Nephron progenitor cell (in vitro differentiated cells): ENCODE measurements at regions not wholly inside any gene's neighbourhood (a gene's known extent, or its start where the extent isn't known, plus 50 kb on each side); places are given as distances from the start of the nearest gene placed in this dataset.
"Not testable (repeated sequence)": the region's sequence is repeated elsewhere in the genome, so short reads cannot be mapped to it uniquely, and the experiment has no call there.

Experiments
- DNase-seq: peaks from one replicate; pipeline ENCODE4 v3.0.0; 2021
- H3K27ac Mint-ChIP-seq: 2 replicates; pipeline ENCODE4 v1.8.0; 2021; ENCODE audit warnings: mild to moderate bottlenecking, moderate library complexity, mixed read lengths
- H3K27me3 Mint-ChIP-seq: 2 replicates; pipeline ENCODE4 v1.8.0; 2021; ENCODE audit warnings: mild to moderate bottlenecking, low read depth, mixed read lengths; ENCODE audit not compliant: poor library complexity
- H3K36me3 Mint-ChIP-seq: 2 replicates; pipeline ENCODE4 v1.8.0; 2021; ENCODE audit warnings: low read depth, mixed read lengths
- H3K4me1 Mint-ChIP-seq: 2 replicates; pipeline ENCODE4 v1.8.0; 2021; ENCODE audit warnings: mixed read lengths
- H3K4me3 Mint-ChIP-seq: 2 replicates; pipeline ENCODE4 v1.8.0; 2021; ENCODE audit warnings: mild to moderate bottlenecking, moderate library complexity, mixed read lengths
- H3K9me3 Mint-ChIP-seq: 2 replicates; pipeline ENCODE4 v1.8.0; 2021; ENCODE audit warnings: mild to moderate bottlenecking, moderate library complexity, mixed read lengths
- CTCF ChIP-seq: fragments of 200-600 bp; sonication (generic); IDR thresholded peaks from 2 replicates; pipeline ENCODE4 v1.5.0; 2021; ENCODE audit warnings: antibody characterized with exemption

- H3K4me3 Mint-ChIP-seq = no peak overlapping the region
- no peak overlapping the region for H3K27ac Mint-ChIP-seq
- DNase-seq = no peak
- no peaks in the 10 kb centered on the region for H3K9me3 Mint-ChIP-seq
- no peaks in the 10 kb centered on the region for H3K36me3 Mint-ChIP-seq
- H3K27me3 Mint-ChIP-seq = peaks cover 20% of the 10 kb centered on the region
- TF ChIP-seq CTCF = no peak
- peaks cover 85% of the 10 kb centered on the region for H3K4me1 Mint-ChIP-seq
Observed at GRCh38 chr11:126136507-126136906, 73.8 kb upstream of the CDON start.

- Mint-ChIP-seq H3K4me1 (peaks cover 78% of the 10 kb centered on the region), H3K36me3 (no peaks in the 10 kb centered on the region), H3K27ac (peak overlapping the region; percentile 36), H3K9me3 (no peaks in the 10 kb centered on the region), H3K27me3 (peaks cover 20% of the 10 kb centered on the region), H3K4me3 (no peak overlapping the region)
- no peak for TF ChIP-seq CTCF
- no peak for DNase-seq
Observed at GRCh38 chr11:126135235-126136176, 72.8 kb upstream of the CDON start.

- no peak for DNase-seq
- Mint-ChIP-seq H3K9me3 (no peaks in the 10 kb centered on the region), H3K27me3 (peaks cover 18% of the 10 kb centered on the region), H3K4me3 (no peak overlapping the region), H3K36me3 (no peaks in the 10 kb centered on the region), H3K27ac (no peak overlapping the region), H3K4me1 (peaks cover 76% of the 10 kb centered on the region)
- TF ChIP-seq CTCF = no peak
Observed at GRCh38 chr11:126134461-126135155, 71.9 kb upstream of the CDON start.

GRCh38 chr11:126133901-126134300 is 71.2 kb upstream of the CDON start:
- TF ChIP-seq CTCF = no peak
- Mint-ChIP-seq H3K4me3 (no peak overlapping the region), H3K4me1 (peaks cover 73% of the 10 kb centered on the region), H3K27ac (no peak overlapping the region), H3K36me3 (no peaks in the 10 kb centered on the region), H3K9me3 (no peaks in the 10 kb centered on the region), H3K27me3 (peaks cover 14% of the 10 kb centered on the region)
- no peak for DNase-seq

- no peak for DNase-seq
- H3K4me3 Mint-ChIP-seq = no peak overlapping the region
Observed at GRCh38 chr11:126132319-126132718, 69.7 kb upstream of the CDON start.

GRCh38 chr11:126130781-126131180 is 68.1 kb upstream of the CDON start:
- not testable (repeated sequence) for H3K9me3 Mint-ChIP-seq, H3K36me3 Mint-ChIP-seq, DNase-seq, H3K4me3 Mint-ChIP-seq, H3K27ac Mint-ChIP-seq
- H3K27me3 Mint-ChIP-seq = peaks cover 19% of the 10 kb centered on the region
- H3K4me1 Mint-ChIP-seq = peaks cover 64% of the 10 kb centered on the region

More at GRCh38 chr11:126132319-126132718, 69.7 kb upstream of the CDON start:
- TF ChIP-seq CTCF = no peak
- H3K27ac Mint-ChIP-seq = no peak overlapping the region
- no peaks in the 10 kb centered on the region for H3K36me3 Mint-ChIP-seq
- H3K27me3 Mint-ChIP-seq = peaks cover 15% of the 10 kb centered on the region
- peaks cover 76% of the 10 kb centered on the region for H3K4me1 Mint-ChIP-seq
- no peaks in the 10 kb centered on the region for H3K9me3 Mint-ChIP-seq
